ENCODE measurements at regions not wholly inside any gene's neighbourhood (a gene's known extent, or its start where the extent isn't known, plus 50 kb on each side); places are given as distances from the start of the nearest gene placed in this dataset.

- TF ChIP-seq CTCF (CRISPR knock-in tag; IDR thresholded peaks at IDR 0.05) = no peak
- no peak for TF ChIP-seq EZH2 (conservative IDR thresholded peaks at IDR 0.05; ENCODE audit: low read depth, low read length)
- no peak for TF ChIP-seq SRF (IDR thresholded peaks at IDR 0.05; ENCODE audit: low read depth, low read length)
- TF ChIP-seq REST (IDR thresholded peaks at IDR 0.05; ENCODE audit: borderline replicate concordance in 1 of 2, low read depth in 1 of 2, low read length in 2 of 2) = no peak
- no peak for TF ChIP-seq FIP1L1 (IDR thresholded peaks at IDR 0.05; ENCODE audit: borderline replicate concordance, insufficient read depth, low read depth, low read length)
Observed at GRCh38 chr3:178457511-178457910, 78.7 kb upstream of the KCNMB2 start.
